DND-41 (cell line): ENCODE measurements at regions not wholly inside any gene's neighbourhood (a gene's known extent, or its start where the extent isn't known, plus 50 kb on each side); places are given as distances from the start of the nearest gene placed in this dataset.

ENCODE experiments used
- CTCF ChIP-seq: IDR thresholded peaks from 2 replicates; pipeline ENCODE4 v1.5.1; 2012; ENCODE audit warnings: borderline replicate concordance, low read length, moderate library complexity, mild to moderate bottlenecking; ENCODE audit not compliant: poor library complexity, severe bottlenecking; ENCODE audit errors: extremely low read depth
- EZH2 ChIP-seq: IDR thresholded peaks from 3 replicates; pipeline ENCODE4 v1.6.1; 2012; ENCODE audit warnings: borderline replicate concordance, low read depth, mild to moderate bottlenecking, moderate library complexity, low read length, inconsistent platforms; ENCODE audit not compliant: severe bottlenecking

- TF ChIP-seq CTCF (no peak), EZH2 (no peak)
Observed at GRCh38 chr17:33667671-33668070, 374.6 kb upstream of the ASIC2 start.
